Heart left ventricle (tissue), 16 donors: ENCODE measurements at regions not wholly inside any gene's neighbourhood (a gene's known extent, or its start where the extent isn't known, plus 50 kb on each side); places are given as distances from the start of the nearest gene placed in this dataset.

Experiments
- ATAC-seq, 4 donors: fragments of 200-7000 bp; cut with Tn5 transposase; one replicate each; pipeline ENCODE4 v1.9.1; 2020 to 2022; ENCODE audit warnings: moderate library complexity in 4 of 4, mild to moderate bottlenecking in 3 of 4, moderate number of reproducible peaks in 1 of 4
- DNase-seq, 5 donors: peaks; one replicate each; pipeline ENCODE4 v3.0.0-alpha.2; 2020
- H3K27ac ChIP-seq, 12 donors: fragments of 200-600 bp; sonication (generic) in 4 of 12; one replicate each; pipeline versions ENCODE4 v1.5.0 to v1.8.0; 2016 to 2022; ENCODE audit warnings: mild to moderate bottlenecking in 2 of 12
- H3K27me3 ChIP-seq, 9 donors: fragments of 200-600 bp; sonication (generic) in 2 of 9; one replicate each; pipeline versions ENCODE4 v1.5.1 to v1.8.0; 2016 to 2022; ENCODE audit warnings: mild to moderate bottlenecking in 3 of 9
- H3K36me3 ChIP-seq, 9 donors: fragments of 200-600 bp; sonication (generic) in 2 of 9; one replicate each; pipeline versions ENCODE4 v1.5.0 to v1.8.0; 2018 to 2022; ENCODE audit warnings: mild to moderate bottlenecking in 2 of 9
- H3K4me1 ChIP-seq, 12 donors: fragments of 200-600 bp; sonication (generic) in 4 of 12; one replicate each; pipeline versions ENCODE4 v1.5.0 to v1.8.0; 2016 to 2022; ENCODE audit warnings: mild to moderate bottlenecking in 3 of 12
- H3K4me3 ChIP-seq, 12 donors: fragments of 200-600 bp; sonication (generic) in 4 of 12; one replicate each; pipeline versions ENCODE4 v1.5.0 to v1.8.0; 2017 to 2022; ENCODE audit warnings: mild to moderate bottlenecking in 9 of 12, moderate library complexity in 4 of 12
- H3K9me3 ChIP-seq, 12 donors: fragments of 200-600 bp; sonication (generic) in 4 of 12; one replicate each; pipeline versions ENCODE4 v1.5.0 to v1.8.0; 2016 to 2022; ENCODE audit warnings: mild to moderate bottlenecking in 1 of 12
- POLR2A ChIP-seq, 2 donors: fragments of 450-650 bp; IDR thresholded peaks; one replicate each; pipeline ENCODE4 v1.6.1; 2017; ENCODE audit warnings: antibody characterized with exemption in 2 of 2, mild to moderate bottlenecking in 2 of 2, moderate library complexity in 2 of 2
- WGBS, 4 donors: extraction: QIAGEN DNeasy Blood & Tissue Kit in 2 of 4; methylation state at CpG; one replicate each; pipeline versions ENCODE4 v1.1.5 to v1.1.7; 2013 to 2018; 5-methylcytosine and 5-hydroxymethylcytosine counted together
- intact Hi-C, 10 donors: fragments of 100-400 bp; cut with DNase I; formaldehyde crosslinking; loops; one replicate each; pipeline versions ENCODE4 v1.11.1 to v1.14.2; 2022
- TF ChIP-seq, protein P1 (sequence below), 12 donors: fragments of 200-600 bp; sonication (generic) in 4 of 12; IDR thresholded peaks; one replicate each; pipeline versions ENCODE4 v1.5.0 to v1.8.0; 2018 to 2022; ENCODE audit warnings: antibody characterized with exemption in 12 of 12, mild to moderate bottlenecking in 5 of 12
- donor health status: ischemic (EF 13 %, LVEDD 7.1; RV severe dilation, severe dysfunction).
- donor health status: healthy with polysubstance abuse.
- donor health status: DM: no; HTN: yes; CAD: no.
- donor health status: DM: no; HTN: no; CAD: no.
- donor health status: ischemic (EF 25% LVEDD 6.9; RV normal size, moderate dysfunction).
- donor health status: ischemic (EF 25% LVEDD 5.7; RV mildly dilated, moderate dysfunction).
- donor health status: healthy.
- donor health status: DM: yes; HTN: yes; CAD: no.
- donor health status: ischemic (EF 35%, LVEDD 5.7; RV mildly dilated, moderate dysfunction).
- donor health status: nonischemic (EF 11% LVEDD 7.7; RV severe dilation, severe dysfunction).
- donor health status: DM: yes; HTN: yes; CAD: no.
- donor health status: PGD.
- donor health status: ischemic (EF 29% LVEDD 5.4; RV normal size, mild dysfunction).
- donor health status: nonischemic (EF 23%, LVEDD 6.1; RV moderate dilation, normal function).

DNA sequence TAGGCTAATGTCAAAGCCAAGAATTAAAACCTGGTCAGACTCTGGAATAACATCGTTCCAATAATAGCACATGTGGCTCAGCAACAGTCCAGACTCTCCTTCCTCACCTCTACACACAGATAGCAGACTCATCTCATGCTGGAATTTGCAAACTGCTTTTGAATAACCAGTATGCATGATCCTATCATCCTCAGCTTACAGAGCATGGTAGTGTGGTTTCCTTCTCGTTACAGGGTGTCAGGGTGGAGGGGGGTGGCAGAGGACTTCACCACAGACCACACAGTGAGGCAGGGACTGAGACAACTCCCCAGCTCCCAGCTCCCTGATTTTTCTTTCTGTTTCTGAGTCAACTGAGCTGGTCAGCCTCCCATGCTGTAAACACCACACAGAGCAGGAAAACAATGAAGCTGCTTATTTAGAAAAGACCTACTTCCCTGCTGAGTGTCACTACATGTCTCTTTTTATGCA, 101.6 kb downstream of the RPL22L1 start:
- DNase-seq: no peak
- Histone ChIP-seq H3K4me3 (no peak overlapping the region), H3K4me1 (peaks cover 0 to 5% (median 0%) of the 10 kb centered on the region in 12 donors), H3K27ac (no peak overlapping the region), H3K36me3 (no peaks in the 10 kb centered on the region), H3K27me3 (no peaks in the 10 kb centered on the region), H3K9me3 (no peaks in the 10 kb centered on the region)
- intact Hi-C loops: no loop called here
- 30 to 40% (median 38%) methylated on average over 2 of the region's 2 CpGs for WGBS, 4 donors
- peak in 1 of 4 donors; percentile 41 for ATAC-seq
- TF ChIP-seq, protein P1, sequence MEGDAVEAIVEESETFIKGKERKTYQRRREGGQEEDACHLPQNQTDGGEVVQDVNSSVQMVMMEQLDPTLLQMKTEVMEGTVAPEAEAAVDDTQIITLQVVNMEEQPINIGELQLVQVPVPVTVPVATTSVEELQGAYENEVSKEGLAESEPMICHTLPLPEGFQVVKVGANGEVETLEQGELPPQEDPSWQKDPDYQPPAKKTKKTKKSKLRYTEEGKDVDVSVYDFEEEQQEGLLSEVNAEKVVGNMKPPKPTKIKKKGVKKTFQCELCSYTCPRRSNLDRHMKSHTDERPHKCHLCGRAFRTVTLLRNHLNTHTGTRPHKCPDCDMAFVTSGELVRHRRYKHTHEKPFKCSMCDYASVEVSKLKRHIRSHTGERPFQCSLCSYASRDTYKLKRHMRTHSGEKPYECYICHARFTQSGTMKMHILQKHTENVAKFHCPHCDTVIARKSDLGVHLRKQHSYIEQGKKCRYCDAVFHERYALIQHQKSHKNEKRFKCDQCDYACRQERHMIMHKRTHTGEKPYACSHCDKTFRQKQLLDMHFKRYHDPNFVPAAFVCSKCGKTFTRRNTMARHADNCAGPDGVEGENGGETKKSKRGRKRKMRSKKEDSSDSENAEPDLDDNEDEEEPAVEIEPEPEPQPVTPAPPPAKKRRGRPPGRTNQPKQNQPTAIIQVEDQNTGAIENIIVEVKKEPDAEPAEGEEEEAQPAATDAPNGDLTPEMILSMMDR (IDR thresholded peaks at IDR 0.05): no peak
- TF ChIP-seq POLR2A (IDR thresholded peaks at IDR 0.05): no peak

DNA sequence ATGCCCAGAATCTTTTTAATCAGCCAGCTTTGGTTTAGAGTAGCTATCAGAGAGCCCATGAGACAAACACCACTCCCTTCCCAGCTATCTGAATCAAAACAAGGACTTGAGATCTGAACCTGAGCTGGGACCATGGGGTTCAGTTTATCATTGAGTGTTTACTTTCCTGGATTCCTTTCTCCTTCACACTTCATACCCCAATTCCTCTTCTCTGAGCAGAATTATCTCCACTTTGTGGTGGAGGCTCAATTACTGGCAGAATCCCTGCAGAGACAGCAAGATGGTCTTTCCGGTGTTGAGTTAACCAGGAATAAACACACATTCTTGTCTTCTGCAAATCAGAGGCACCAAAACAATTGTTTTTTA, 102.4 kb downstream of the RPL22L1 start:
- TF ChIP-seq, protein P1 (IDR thresholded peaks at IDR 0.05): no peak
- TF ChIP-seq POLR2A (IDR thresholded peaks at IDR 0.05): no peak
- intact Hi-C loops: no loop called here
- Histone ChIP-seq H3K27me3 (no peaks in the 10 kb centered on the region), H3K9me3 (no peaks in the 10 kb centered on the region), H3K4me3 (no peak overlapping the region), H3K4me1 (peaks cover 0 to 5% (median 0%) of the 10 kb centered on the region in 12 donors), H3K27ac (no peak overlapping the region), H3K36me3 (no peaks in the 10 kb centered on the region)
- WGBS, 4 donors: 79 to 89% (median 82%) methylated on average over 1 of the region's 1 CpG
- no peak for ATAC-seq
- no peak for DNase-seq

DNA sequence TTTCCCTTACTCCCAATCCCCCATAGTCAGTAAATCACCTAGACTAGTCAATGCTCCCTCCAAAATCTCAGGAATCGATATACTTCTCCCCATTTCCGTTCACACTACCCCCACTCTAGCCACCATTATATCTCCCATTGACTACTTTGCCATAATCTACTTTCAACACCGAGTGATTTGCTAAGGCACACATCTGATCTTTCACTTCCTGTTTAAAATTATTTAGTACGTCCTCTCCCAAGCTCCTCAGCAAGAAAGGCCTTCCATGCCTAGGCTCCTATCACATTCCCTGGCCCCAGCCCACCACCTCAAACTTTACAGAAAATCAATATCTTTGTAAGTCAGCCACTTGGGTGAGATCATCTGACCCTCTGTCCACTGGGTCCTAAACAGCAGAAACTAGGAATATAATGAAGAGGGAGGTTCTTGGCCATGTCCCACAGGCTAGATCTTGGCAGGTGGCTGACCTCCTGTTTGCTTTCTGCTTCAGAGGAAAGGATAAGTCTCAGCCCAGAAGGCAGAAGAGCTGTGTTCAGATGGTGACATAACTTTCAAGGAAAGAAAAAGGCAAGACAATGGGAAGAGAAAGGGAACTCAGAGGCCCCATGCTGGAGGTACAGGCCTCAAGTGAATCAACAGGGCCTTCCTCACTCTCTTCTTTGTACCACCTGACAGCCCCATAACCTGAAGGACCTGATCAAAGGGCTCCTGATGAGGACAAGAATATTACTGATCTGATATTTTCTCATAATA, 103.0 kb downstream of the RPL22L1 start:
- Histone ChIP-seq H3K27ac (no peak overlapping the region), H3K36me3 (no peaks in the 10 kb centered on the region), H3K27me3 (no peaks in the 10 kb centered on the region), H3K9me3 (no peaks in the 10 kb centered on the region), H3K4me1 (peaks cover 0 to 5% (median 0%) of the 10 kb centered on the region in 12 donors), H3K4me3 (no peak overlapping the region)
- DNase-seq (no peak), ATAC-seq (no peak)
- TF ChIP-seq POLR2A (IDR thresholded peaks at IDR 0.05): no peak
- TF ChIP-seq, protein P1 (IDR thresholded peaks at IDR 0.05): no peak
- intact Hi-C loops: no loop called here
- 68 to 76% (median 72%) methylated on average over 4 of the region's 4 CpGs for WGBS, 4 donors

DNA sequence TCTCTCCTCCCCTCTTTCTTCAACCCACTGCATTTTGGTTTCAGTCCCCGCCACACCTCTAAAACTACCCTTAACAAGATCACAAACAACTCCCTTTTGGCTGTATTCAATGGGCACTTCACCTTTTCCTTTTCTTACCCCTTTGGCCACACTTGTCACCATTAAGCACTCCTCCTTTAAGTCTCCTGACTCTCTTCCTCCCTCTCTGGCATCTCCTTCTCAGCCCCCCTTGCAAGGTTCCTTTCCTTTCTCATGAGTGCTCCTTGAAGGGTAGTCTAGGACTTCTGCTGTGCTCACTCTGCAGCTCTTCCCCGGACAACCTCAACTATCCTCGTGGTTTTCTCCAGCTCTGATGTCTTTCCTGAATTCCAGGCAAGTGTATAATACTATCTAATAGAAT, 103.7 kb downstream of the RPL22L1 start:
- no peak for ATAC-seq
- Histone ChIP-seq H3K36me3 (no peaks in the 10 kb centered on the region), H3K27ac (no peak overlapping the region), H3K9me3 (no peaks in the 10 kb centered on the region), H3K4me1 (peaks cover 0 to 5% (median 0%) of the 10 kb centered on the region in 12 donors), H3K27me3 (no peaks in the 10 kb centered on the region), H3K4me3 (no peak overlapping the region)
- intact Hi-C loops: no loop called here
- TF ChIP-seq, protein P1 (IDR thresholded peaks at IDR 0.05): no peak
- no peak for TF ChIP-seq POLR2A (IDR thresholded peaks at IDR 0.05)
- 95 to 98% (median 96%) methylated on average over 3 of the region's 3 CpGs for WGBS, 4 donors
- DNase-seq: no peak
